ENCODE measurements at regions not wholly inside any gene's neighbourhood (a gene's known extent, or its start where the extent isn't known, plus 50 kb on each side); places are given as distances from the start of the nearest gene placed in this dataset.

DNA sequence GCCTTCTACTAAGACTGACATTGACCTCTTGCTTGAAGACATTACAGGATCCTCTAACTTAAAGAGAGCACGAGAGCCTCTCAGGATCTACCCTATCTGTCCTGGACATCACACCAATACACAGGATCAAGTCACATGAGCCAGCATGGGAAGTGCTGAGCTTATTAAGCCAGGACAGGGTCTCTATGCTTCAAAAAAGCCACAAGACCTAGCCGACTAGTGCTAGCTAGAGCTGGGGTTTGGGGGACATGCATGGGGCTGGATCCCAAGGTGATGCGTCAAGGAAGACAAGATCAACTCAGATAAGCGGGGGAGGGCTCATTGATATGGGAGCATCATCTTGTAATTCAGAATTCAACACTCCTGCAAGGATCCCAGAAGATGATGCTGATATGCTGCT, 167.2 kb upstream of the TAB2 start:
- no peak for DNase-seq (ENCODE audit: low spot score)

DNA sequence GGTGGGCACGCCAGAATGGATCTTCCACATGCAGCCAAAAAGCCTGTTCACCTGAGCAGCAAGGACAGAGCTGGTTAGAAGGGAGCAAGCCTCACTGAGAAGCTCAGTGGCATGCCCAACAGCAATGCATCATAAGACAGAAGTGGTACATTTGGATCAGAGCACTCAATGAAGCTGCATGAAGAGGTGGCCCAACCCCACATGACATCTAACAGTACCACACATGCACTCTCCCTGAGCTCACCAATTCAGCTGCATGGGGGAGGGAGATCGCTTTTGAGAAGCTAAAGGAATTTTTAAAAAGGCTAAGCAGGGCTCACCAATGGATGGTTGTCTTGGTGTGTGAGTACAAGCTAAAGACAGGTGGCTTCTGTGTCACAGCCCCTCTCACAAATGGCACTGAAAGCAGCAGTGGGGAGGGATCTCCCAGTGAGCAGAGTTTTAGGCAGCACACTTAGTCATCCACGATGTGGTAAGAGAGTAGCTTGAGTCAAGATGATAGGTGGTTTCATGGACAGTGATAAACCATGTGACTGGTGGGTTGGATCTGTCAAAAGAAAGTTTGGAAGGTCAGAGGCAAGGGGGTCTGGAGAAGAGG, 166.6 kb upstream of the TAB2 start:
- peak; percentile 60 for DNase-seq (ENCODE audit: low spot score)

DNA sequence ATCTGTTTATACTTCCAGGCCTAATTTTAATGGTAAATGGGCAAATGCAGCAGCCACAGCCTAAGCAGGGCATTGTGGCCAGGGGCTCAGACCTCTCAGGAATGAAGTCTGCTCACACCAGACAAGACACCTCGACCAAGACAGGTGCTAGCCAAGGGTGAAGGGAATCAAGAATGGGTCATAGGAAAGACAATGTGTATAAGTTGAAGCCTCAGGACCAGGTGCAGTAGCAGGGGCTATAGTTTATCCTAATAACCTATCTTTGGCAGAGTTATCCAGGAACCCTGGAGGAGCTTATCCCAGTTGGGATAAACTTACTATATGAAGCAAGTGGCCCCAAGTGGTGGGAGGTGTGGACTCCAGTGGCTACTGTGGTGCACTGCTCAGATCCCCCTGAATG, 165.0 kb upstream of the TAB2 start:
- no peak for DNase-seq (ENCODE audit: low spot score)

DNA sequence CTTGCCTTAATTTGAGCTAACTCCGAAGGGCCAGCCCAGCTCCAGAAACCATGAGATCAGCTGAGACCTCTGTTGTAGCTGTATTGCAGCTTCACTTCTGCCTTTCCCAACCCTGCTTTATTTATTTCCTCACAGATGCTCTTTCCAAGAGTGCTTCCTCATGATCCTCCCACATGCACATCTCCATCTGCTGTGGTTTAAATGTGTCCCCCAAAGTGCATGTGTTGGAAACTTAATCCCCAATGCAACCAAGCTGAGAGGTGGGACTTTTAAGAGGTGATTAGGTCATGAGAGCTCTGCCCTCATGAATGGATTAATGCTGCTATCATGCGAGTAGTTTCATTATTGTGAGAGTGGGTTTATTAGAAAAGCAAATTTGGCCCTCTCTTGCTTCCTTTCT, 164.4 kb upstream of the TAB2 start:
- DNase-seq (ENCODE audit: low spot score), result no peak

DNA sequence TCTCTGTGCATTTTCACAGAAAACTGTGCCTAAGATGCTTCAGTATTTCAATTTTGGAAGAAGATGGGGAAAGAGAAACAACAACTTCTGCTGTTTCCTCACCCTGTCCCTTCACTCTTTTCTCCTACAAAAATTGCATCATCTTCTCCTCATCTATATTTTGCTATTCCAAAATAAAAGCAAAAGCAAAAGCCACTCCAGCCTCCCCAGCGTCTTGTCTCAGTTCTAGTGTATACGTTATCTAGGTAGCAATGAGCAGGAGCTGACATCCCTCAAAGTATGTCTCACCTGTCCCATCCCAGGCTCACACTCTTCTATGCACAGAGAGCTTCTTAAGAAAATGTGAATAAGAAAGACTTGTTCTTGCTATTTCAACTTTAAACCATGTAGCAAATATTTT, 163.8 kb upstream of the TAB2 start:
- DNase-seq (ENCODE audit: low spot score), result no peak

DNA sequence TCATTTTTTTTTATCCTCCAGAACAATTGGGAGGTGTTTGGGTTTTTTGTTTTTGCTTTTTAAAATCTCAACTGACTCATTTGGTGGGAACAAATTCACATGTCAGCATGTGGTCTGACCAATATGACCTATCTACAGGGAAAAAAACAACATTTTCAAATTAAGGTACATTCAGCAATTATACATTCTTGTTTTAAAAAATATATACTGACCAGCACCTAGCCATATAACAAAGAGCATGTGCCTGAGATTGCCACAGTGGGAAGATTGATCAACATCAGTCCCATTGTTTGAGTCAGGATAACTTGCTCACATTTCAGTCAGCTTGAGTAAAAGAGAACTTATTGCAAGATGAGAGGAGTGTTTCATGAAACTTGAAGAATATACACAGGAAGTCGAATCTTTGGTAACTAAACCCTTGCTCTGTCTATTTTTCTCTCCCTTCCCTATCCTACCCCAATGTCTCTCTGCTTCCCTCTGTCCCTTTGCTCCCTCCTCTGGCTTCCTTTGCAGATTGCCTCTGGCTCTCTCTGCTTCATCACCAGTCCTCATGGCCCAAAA, 163.2 kb upstream of the TAB2 start:
- peak; percentile 52 for DNase-seq (ENCODE audit: low spot score)

DNA sequence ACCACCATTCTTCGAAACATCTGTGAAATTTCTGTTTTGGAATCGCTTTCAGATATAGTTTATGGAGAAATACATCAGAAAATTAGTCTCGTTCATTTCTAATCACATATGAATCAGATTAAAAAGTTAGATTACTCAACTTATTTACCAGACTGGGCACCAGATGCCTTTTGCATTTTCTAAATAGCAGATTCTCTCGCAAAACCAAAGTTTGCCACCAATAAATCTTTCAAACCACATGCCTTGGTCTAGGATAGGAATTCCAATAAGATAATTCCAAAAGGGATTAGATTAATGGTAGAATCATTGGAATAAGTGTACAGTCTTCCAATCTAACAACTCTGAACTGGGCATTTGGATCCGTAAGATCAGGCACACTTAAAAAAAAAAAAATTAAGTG, 160.4 kb upstream of the TAB2 start:
- DNase-seq (ENCODE audit: low spot score), result no peak

DNA sequence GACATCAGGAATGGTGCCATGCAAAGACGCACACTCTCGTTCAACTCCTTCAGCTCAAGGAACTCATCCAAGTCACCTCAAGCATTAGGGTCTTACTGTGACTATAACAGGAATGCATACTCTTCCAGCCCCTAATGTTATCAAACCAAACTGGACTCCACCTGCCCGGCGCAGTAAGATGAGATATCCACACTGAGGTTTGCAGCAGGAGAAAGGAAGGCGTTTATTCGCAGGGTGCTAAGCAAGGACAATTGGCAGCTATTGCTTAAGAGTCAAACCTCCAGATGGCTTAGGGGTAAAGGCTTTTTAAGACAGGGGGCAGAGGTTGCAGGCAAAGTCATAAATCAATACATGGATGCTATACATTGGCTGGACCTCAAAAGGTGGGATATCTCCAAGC, 159.4 kb upstream of the TAB2 start:
- no peak for DNase-seq (ENCODE audit: low spot score)

DNA sequence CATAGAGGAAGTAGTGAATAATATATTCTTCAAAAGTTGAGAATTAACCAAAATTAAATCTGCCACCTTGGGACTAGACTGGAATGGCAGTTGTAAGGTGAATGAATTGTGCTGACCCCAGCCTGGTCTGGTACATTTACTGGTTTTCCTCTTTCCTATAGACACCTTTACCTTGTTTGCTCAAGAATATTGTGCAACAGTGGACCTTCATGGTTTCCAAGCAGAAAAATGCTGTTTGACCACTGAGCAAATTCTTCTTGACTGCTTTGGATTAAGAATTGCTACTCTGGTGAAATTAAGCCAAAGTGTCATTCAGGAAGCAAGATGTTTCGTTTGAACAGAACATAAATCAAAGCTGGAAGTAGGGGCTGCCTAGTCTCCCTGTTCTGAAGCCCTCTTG, 156.6 kb upstream of the TAB2 start:
- no peak for DNase-seq (ENCODE audit: low spot score)

DNA sequence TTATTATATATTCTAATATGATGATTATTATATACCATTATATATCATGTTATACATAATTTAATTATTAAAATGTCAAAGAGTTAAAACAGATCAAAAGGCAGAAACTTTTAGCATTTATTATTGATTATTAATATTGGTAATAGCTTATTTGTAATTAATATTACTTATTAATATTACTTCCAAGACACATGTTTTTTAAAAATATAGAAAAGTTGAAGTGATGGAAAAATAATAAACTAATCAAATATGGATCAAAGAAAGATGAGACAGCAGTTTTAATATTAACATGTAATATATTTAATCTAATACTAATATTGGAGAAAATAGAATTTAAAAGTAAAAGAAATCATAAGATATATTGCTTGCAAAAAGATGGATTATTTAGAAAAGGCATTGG, 154.6 kb upstream of the TAB2 start:
- DNase-seq (ENCODE audit: low spot score), result no peak

DNA sequence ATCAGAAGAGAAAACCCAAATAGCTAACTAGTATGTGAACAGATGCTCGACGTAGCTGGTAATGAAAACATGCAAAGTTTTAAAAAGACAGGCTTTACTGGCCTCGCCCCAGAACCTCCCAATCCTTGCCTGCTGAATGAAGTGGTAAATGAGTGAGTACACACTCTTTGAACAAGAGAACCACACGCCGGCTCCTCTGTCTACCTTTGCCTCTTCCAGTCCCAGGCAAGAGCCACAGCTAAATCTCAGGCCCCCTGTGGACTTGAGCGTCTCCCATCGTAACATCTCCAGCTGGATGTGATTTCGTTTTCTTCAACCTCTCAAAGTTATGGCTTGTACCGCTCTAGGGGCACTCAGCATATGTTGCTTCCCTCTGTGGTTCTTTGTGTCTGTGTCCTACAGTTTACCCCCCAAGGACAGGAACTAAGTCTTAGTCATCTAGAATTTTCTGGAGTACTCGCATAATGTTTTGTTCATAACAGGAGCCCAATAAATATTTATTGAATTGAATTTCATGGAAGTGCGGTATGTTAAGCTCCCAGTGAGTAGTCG, 153.2 kb upstream of the TAB2 start:
- DNase-seq (ENCODE audit: low spot score), result no peak

DNA sequence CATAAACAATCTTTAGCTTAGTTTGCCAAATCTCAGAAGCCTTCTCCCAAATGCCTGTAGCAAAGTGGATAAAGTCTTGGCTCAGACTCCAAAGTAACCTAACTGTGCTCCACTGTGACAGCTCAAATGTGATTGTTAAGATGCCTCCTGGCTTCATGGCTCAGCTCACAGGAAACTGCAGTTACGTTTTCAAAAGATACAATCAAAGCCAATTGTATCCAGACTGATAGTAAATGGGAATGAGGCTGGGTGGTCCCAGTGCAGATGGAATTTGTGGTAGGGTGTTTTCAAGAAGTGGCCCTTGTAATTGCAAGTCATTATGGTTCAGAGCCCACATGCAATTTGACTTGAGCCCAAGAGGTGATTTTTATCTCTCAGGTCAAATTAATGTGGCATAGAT, 151.2 kb upstream of the TAB2 start:
- DNase-seq (ENCODE audit: low spot score), result no peak

DNA sequence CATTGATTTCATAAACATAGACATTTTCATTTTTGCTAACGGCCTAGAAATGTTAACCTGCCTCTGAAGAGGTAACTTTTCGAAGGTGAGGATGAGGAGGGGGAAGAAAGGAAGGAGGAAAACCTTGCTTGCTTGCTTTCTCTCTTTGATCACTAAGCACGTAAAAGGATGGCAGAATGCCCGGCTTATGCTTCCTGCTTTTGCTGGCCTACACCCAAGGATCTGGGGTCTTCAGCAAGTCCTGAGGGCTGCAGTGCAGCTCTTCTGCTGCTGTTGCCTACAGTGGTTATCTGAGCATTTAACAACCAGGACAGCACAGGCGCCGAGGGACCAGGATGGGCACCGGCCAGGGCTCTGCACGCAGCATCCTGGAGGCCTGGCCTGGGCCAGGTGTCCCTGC, 150.8 kb upstream of the TAB2 start:
- no peak for DNase-seq (ENCODE audit: low spot score)

DNA sequence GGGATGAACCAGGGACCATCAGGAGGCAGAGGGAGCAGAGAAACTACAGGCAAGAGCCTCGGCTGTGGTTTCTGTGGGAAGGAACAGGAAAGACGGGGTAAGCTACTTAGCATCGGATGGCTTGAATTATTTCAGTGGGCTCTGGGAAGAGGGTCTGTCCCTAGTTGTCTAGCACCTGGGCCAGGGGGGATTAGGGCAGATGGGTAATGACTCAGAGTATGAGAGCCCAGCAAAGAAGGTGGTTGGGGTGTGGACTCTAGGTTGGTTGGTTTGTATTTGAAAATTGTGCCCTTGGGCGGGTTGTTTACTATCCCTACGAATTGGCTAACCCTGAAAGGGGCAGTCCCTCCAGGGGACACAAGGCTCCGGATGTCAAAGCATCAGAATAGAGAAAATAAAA, 148.5 kb upstream of the TAB2 start:
- DNase-seq (ENCODE audit: low spot score), result no peak

DNA sequence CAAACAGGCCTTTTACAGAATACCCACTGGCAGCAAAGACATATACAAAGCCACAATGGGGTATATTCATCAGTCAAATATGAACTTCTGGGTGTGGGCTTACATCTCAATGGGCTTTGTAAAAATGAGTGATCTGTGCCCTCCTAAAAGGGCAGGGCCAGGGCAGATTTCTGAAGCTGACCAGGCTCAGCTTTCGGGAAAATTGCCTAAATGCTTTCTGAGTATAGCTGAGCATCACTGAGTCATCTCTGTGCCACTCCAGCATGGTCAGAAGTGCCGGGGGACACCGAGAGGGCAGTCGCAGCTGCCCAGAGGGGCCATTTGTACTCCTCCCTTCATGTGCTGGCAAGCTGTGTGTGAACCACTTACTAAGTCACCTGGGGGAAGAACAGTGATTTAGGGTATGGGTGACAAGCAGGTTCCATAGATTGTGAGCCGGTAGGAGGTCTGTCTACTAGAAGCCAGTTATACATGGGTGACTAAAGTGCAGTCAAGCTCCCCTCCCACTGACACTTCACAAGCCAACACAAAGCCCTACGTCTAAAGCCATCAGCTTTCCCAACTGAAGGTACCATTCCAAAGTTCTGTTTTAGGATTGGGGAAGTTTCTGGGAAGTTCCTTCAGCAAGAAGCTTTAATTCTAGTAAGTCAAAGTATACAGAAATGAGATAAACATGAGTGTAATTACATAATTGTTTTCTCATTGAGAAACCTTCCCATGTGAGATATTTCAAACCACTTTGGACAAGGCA, 147.6 kb upstream of the TAB2 start:
- DNase-seq (ENCODE audit: low spot score), result no peak

DNA sequence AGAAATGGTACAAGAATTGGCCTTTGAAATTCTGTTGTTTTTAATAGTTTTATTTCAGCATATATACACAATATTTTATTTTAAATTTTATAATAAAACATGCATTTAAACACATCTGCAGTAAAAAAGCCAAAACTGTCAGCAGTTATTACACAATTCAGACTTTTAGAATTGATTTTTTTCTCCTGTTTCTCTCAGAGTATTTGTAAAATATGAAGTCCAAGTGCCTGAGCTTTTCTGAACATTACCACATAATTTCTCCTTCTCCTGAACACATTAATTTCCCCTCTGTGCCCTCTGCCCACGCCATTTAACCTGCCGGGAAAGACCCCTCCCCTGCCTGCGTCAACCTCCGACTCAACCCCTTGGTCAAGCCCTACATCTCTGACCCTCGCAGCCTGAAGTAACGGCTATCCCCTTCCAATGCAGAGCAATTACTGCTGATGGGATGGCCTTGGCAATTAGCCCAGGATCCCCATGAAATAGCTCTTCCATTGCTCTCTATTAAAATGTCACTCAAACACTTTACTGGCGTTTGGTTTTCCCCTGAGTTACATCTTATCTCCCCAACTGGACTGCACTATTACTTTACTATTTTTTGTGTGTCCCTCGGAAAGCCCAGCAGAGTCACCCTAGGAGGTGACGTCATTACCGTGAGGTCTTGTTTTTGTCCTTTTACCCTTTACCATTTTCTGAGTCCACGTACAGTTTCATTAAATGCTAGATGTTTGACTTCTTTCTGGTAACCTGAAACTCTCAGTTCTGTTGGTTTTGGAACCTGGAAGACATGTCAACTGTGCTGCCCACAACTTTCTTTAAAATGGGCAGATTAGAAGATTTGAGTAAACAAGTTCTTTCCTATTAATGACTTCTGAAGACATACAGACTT, 146.7 kb upstream of the TAB2 start:
- no peak for DNase-seq (ENCODE audit: low spot score)

DNA sequence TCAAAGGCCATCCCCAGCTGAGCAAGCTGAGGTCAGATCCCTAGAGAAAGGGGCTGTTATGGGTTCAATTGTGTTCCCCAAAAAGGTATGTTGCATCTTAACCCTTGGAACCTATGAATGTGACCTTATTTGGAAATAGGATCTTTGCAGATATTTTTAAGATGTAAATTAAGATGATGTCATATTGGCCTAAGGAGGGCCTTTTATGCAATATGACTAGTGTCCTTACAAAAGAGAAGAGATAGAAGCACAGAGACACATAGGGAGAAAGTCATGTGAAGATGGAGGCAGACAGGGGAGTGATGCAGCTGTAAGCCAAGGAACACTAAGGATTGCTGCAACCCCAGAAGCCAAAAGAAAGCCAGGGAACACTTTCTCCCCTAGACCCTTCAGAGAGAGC, 144.3 kb upstream of the TAB2 start:
- DNase-seq (ENCODE audit: low spot score), result no peak

DNA sequence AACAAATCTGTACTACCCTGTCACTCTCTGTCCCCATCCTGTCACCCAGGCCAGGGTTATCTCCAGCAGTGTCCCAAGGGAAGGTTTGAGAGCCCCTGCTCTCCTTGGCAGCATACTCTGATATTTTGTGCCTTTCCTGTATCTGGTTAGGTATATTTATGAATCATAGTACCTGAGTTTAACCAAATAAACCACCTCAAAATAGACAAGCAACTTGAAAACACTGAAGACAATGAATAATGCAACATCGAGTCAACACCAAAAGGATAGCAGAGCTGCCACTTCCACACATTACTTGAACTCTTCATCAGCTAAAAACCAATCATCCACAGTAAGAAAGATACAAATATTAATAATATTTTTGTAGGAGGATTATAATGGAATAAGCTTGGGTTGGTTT, 142.6 kb upstream of the TAB2 start:
- DNase-seq (ENCODE audit: low spot score), result no peak

DNA sequence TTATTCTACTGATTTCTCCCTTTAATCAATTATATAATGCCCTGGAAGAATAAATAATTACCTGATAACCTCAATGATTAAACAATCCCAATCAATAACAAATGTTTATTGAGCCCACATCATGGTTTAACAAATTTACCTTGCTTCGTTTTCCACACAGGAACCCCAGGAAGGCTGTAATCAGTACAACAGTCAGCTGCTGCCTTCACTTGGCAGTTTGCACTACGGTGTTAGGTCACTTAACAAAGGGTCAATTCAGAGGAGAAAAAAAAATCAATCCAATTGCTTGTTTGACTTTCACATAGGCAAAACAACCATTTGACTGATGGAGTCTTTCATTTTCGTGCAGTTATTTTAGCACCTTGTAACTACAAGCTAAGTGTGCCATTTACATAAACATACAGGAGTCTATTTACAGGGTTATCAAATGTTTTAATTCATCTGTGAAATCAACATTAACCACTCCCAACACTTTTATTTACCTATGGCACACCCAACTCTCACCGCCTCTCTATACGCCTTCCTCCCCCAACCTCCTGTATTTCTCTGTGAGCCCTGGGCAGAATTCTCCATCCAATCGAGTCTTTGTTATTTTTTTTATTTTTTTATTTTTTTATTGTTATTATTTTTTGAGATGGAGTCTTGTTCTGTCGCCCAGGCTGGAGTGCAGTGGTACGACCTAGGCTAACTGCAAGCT, 140.4 kb upstream of the TAB2 start:
- no peak for DNase-seq (ENCODE audit: low spot score)

DNA sequence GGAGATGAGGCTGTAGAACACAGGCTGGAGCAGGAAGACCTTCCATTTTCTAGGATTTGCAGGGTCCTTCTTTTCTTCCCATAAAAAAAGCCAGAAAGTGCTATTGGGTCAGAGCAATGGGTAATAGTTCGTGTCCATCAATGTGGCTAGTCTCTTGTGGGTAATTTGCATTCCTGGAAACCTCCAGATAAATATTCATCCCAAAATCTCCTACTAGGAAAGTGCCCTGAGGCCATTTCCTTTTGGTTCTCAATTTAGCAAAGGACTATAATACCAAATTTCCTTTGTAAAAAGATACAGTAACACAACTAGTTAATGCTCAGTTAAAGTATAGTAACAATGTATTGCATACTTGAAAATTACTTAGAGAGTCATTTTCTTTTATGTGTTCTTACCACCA, 138.1 kb upstream of the TAB2 start:
- DNase-seq (ENCODE audit: low spot score), result no peak

DNA sequence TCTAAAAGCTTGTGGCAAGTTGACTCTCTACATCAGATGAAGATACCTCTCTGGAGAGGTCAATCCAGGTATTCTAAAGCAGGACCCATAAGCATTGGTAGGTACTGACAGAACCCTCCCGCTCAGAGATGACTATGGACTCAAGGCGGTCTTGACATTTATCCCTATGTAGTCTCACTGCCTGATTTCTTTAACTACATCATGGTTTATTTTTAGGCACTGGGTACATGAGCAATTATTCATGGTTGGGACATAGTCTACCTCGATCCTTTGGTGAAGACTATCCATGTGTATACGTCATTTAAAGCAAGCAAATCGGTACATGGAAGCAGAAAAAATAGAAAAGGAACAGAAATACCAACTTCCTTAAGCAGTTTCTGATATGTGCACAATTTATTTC, 136.2 kb upstream of the TAB2 start:
- DNase-seq (ENCODE audit: low spot score), result no peak

DNA sequence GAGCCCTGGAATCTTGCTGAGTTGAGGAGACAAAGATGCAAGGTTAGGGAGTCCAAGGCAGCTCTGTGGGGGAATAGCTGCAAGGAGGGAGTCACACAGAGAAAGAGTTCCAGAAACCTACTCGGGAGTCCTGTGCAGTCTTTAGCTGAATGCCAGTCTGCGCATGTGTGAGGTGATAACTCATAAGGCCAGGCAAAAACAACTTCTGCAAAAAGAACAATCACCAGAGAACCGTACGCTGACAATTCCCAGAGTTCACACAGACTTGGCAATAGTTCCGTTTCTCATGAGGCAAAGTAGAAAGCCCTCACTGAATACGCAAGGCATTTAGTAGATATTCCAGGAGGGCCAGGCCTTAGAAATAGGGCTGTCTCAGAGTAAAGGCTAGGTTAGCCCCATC, 135.2 kb upstream of the TAB2 start:
- DNase-seq (ENCODE audit: low spot score), result no peak

Measured in CD4-positive, alpha-beta T cell treated with Interleukin-15 for 4 hours (primary cell).